OCI-LY7 (cell line): ENCODE measurements at regions not wholly inside any gene's neighbourhood (a gene's known extent, or its start where the extent isn't known, plus 50 kb on each side); places are given as distances from the start of the nearest gene placed in this dataset.

Experiments
- CTCF ChIP-seq: fragments of 200-600 bp; sonication (generic); conservative IDR thresholded peaks from 2 replicates; pipeline ENCODE4 v1.5.1; 2014; ENCODE audit warnings: mild to moderate bottlenecking, antibody characterized with exemption, low read length, moderate library complexity, mixed read lengths
- EZH2phosphoT487 ChIP-seq: fragments of 200-600 bp; sonication (generic); IDR thresholded peaks from 2 replicates; pipeline ENCODE4 v1.6.1; 2018; ENCODE audit warnings: low read depth, borderline replicate concordance, mild to moderate bottlenecking, mixed run types, antibody characterized with exemption, low read length, moderate library complexity, mixed read lengths

DNA sequence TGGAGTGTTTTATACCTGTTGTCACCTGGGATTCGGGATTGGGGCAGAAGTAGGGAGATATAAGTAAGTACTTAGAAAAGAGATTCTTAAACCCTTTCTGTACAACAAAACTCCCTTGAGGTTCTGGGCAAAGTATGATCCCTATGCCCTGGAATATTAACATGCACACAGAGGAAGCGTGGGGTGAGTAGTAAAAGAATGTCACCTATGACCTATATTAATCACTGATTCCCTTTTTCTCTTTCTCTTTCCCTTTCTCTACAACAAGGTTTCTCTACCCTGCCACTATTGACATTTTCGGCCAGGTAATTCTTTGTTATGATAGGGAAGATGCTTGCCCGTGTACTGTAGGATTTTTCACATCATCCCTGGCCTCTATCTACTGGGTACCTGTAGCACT, 209.7 kb upstream of the PLET1 start:
- TF ChIP-seq CTCF: no peak
- no peak for TF ChIP-seq EZH2phosphoT487
